Stimulated activated CD8-positive, alpha-beta memory T cell treated with anti-CD3 and anti-CD28 coated beads, Interleukin-7, amount 100 ng/mL, for 1 hour (primary cell): ENCODE measurements at regions not wholly inside any gene's neighbourhood (a gene's known extent, or its start where the extent isn't known, plus 50 kb on each side); places are given as distances from the start of the nearest gene placed in this dataset.
"Not testable (repeated sequence)": the region's sequence is repeated elsewhere in the genome, so short reads cannot be mapped to it uniquely, and the experiment has no call there.

Experiments
- DNase-seq, 2 donors: peaks; one replicate each; pipeline ENCODE4 v3.0.0-alpha.2; 2020; ENCODE audit warnings: low read depth in 2 of 2

DNA sequence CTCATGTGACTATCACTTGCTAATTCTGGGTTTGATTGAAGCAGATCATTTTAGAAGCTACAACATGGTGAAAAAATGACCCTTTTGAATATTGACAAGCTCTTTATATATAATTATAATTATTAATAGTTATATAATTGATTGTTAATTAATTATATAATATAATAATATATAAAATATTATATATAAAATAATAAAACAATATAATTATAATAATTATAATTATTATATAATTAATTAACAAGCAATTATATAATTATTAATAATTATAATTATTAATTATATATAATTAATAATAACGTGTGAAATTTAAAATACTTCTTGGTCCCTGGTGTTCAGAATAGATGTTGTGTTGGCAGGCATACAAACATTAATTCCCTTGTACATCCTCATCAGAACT, 404.1 kb upstream of the CDH19 start:
- no peak for DNase-seq

DNA sequence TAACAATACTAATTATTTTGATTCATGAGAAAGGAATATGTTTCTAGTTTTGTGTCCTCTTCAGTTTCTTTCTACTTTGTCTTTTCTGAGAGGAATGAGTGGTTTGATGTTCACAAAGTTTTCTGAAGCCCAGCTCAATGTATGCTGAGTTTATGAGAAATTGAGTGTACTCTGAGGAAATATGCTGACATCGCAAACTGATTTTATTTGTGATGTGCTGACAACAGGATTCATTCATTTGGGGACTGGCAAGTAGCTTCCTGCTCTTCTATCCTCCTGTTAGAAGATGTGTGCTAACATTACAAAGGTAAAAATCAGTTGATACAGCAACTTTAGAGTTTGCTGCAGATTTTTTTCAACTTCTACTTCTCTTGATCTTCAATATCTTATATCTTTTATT, 403.2 kb upstream of the CDH19 start:
- no peak for DNase-seq

DNA sequence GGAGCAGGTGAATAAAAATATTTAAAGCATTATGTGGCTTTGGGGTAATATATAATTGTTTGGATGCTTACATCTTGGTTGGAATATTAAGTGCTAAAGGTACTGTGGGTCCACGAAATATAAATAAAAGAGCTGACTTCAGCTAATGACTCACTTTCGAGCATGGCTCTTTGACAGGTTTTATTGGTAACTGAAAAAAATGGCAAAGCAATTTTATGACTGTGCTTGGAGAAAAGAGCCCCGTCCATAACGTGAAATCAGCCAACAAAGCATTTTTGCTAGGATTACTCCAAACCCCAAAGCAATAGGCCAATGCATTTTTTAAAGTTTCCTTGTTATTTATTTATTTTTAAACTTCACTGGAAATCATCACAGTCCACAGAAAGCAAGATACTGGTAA, 397.2 kb upstream of the CDH19 start:
- DNase-seq: no peak

DNA sequence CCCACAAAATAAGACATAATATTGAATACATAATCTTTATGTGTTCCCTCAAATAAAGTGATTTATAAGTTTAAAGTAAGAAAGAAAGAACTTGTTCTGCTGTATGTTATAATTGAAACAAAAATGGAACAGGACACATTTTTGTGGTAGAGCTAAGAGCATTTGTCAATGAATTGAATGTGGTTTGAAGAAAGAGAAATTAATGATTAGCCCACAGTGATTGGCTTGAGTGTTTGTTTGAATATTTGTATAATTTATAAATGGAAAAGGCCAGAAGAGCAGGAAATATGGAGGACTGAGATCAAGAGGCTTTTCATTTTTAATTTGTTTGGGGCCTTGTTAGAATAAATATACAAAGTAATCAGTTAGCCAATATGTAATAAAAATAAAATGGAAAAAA, 395.1 kb upstream of the CDH19 start:
- no peak for DNase-seq

DNA sequence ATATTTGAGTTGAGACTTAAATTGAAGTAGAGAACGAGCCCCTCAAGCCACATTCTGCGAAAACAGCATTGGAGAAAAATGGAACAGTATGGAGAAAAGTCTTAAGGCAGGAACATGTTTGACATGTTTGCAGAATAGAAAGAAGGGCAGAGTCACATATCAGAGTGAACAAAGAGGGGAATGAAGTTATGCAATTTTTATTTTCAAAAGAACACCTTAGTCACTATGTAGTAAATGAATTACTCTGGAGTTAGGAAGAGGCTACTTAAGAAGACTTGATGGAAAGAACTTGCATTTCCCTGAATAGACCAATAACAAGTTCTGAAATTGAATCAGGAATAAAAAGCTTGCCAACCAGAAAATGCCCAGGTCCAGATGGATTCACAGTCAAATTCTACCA, 391.4 kb upstream of the CDH19 start:
- DNase-seq: no peak

DNA sequence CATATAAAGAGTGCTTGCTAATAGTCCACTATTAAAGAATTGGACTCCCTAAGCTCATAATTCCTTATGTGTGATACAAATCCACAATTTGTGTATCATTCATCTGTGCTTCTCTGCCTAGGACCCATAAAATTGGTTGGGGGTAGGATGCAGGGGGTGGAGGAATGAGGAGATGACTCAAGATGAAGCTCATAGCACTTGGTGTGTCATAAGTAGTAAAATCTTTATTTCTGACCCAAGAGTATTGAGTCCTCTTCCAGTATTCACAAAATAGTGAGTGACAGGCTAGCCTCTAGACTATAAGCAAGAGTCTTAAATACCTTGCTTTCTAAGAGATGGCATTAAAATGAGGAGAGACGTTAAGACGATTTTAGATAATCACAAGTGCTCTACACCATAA, 390.9 kb upstream of the CDH19 start:
- no peak for DNase-seq

DNA sequence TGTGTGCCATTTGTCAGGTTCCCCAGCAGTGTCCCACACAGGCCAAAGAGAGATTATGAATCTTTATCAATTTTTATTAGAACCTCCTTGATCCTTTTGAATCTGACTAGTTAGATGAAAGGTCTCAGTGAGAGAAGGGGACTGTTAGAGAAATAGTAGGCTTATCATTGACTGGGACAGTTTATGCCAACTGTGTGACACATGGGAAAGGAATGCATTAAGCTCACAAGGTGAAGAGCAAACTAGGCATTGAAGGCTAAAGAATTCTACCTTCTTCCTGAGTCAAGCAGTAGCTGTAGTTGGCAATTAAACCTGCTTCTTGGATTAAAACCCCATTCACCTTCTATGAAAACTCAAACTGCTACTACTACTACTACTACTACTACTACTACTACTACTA, 389.6 kb upstream of the CDH19 start:
- no peak for DNase-seq

DNA sequence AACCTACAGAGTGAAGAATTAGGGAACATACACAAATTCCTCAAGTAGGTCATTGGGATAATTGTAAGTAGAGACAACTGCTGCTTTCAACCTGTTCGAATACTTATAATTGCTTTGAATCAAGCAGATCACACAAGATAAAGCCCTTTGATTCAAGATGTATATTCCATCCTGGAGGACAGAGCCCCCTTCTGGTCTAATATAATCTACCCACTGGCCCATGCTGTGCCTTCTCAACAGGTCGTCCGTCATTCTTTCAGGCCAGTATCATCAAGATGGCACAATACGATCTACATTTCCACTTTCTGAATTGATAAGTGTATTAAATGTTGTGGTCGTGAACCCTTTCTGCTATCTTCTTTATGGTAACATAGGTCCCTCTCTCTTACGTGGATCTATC, 387.0 kb upstream of the CDH19 start:
- no peak for DNase-seq

DNA sequence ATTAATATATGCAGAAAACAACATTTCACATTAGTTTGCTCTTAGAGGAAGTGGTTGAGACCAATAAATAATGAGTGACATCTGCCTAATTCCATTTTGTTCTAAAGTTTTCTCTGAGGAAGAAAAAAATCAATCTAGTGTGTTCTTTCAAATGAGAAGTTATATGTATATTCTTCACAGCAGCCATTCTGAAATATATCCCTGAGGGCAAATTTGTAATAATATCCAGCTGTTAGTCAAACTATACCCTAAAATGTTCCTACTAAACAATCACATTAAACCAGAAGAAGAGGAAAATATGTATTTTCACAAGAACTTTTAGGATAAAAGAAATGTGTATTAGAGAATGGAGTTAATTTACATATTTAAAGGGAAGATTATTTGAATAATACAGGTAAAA, 375.1 kb upstream of the CDH19 start:
- DNase-seq: no peak

DNA sequence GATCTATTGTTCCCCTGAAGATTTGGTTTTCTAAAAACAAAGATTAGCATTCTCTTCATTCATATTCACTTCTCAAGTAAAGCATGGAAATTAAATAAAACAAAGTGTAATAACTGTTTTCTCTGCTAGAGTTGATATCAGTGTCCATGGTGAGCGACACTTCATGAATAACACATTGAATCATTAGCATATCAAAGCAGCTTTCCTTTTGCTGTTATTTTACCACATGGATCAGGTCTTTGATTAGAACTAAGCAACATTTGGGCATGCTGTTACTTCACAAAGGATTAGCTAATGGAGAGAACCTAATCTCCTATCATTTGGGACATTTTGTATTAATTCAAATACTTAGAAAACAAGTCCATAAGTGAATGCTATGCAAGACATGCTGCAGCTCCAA, 368.8 kb upstream of the CDH19 start:
- DNase-seq: no peak

DNA sequence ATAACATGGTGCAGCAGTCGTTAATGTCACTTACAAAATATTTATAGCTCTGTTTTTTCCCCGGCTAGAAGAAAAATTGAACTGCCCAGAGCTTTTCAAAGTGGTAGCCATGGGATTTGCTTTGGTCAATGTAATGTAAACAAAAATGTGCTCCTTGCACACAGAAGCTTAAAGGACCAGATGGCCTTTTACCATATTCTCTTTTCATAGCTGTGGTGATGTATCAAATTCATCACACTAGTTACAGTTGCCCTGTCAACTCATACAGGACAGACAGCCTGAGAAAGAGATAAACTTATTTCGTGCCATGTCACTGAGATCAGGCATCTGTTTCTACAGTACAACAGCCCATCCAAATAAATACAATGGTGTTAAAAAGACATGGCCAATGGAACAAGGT, 368.1 kb upstream of the CDH19 start:
- no peak for DNase-seq

DNA sequence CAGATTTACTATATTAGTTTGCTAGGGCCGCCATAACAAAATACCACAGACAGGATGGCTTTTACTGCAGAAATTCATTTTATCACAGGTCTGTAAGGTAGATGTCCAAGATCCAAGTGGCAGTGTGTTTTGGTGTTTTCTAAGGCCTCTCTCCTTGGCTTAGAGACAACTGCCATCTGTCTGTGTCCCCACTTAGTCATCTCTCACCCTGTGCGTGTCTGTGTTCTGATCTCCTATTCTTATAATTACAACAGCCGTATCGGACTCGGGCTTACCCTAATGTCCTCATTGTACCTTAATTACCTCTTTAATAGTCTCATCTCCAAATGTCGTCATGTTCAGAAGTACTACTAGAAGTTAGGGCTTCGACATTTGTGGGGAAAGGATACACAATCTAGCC, 362.3 kb upstream of the CDH19 start:
- DNase-seq: no peak

DNA sequence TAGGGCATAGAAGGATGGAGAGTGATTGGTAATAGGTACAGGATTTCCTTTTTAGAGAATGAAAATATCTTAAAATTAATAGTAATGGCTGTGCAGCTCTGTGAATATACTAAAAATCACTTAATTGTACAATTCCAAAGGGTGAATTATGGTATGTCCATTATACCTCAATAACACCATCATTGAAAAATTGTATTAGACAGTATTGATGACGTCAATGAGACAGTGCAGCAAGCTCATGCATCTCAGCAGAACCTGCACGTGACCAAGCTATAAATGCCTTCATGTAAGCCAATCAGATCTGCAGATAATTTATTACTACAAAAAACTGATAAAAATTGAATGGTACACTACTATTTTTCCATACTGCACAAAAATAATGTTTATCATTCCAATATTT, 354.4 kb upstream of the CDH19 start:
- DNase-seq: no peak

DNA sequence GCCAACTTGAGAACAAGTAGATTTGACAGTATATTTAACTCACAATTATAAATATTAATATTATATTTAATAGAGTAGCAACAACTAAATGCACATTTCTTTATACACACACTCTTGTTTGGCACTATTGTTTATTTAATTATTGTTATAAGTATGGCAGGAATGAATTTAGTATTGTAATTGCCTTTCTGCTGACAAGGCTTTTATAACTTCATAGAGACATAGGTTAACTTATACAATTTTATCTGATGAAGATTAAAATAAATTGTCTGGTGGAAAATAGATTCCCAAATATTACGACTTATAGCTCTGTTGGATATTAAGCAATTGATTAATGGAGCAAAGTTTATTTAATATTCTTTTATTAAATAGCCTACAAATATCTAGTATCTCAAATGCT, 347.9 kb upstream of the CDH19 start:
- DNase-seq: no peak

DNA sequence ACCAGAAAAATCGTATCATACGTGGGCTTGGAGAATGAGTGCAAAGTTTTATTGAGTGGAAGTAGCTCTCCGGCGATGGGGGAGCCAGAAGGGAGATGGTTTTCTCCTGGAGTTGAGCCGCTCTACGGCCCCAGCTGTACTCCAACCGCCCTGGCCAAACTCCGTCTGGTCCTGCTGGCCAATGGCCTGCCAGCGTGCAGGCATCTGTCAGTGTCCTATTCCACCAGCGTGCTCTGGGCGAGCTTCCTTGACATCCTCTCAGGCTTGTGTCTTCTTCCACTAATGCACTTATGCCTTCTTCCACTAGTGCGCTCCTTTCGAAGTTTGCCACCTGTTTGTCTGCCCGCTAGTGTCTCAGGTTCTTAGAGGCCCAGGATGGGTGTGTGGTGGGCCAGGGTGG, 345.5 kb upstream of the CDH19 start:
- no peak for DNase-seq

DNA sequence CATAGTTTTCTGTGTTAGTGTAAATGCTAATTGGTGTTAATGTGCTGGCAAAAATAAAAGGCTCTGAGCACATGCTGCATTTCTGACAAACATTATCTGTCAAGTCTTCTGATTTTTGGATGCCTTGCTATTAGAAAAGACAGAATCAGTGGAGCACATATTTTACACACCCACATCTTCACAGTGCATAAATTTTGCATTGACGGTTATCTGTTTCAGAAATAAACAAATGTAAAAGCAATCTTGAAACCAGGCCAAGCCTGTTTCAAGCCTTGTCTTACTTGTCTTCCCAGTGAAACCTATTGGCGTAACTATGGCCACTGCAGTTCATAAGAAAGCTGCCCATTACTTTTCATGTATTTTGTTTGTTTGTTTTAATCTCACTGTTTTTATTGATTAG, 333.7 kb upstream of the CDH19 start:
- no peak for DNase-seq

DNA sequence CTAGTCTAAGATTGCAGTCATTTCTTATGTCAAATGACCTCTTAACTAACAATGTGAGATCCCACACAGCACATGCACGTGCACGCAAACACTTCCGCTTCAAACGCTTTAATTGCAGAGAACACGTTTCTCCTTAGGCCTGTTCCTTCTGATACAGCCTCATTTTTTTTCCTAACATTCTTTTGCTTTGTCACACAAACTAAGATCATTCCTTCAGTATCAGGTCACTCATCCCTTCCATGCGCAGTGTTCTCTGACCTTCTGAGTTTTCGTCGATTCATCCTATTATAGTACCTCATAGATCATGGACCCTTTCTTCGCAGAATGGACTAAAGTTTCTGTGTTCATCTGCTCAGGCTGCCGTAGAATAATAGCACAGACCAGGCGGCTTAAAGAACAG, 327.1 kb upstream of the CDH19 start:
- no peak for DNase-seq

DNA sequence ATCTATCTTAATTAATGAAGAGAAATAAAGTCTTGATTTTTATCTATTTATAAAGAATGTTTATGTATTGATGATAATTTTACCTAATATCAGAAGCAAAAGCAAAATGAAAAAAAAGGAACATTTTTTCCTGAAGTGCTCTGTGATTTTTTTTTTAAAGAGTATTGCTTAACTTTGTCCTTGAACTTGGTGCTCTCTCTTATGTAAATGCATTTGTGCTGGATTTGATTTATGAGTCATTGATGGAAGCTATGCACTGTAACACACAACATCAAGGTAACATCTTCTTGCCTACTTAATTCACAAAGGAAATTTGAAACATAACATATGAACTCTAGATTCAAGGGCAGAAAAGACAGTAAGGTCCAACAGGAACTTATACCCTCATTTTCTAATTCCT, 312.9 kb upstream of the CDH19 start:
- no peak for DNase-seq

DNA sequence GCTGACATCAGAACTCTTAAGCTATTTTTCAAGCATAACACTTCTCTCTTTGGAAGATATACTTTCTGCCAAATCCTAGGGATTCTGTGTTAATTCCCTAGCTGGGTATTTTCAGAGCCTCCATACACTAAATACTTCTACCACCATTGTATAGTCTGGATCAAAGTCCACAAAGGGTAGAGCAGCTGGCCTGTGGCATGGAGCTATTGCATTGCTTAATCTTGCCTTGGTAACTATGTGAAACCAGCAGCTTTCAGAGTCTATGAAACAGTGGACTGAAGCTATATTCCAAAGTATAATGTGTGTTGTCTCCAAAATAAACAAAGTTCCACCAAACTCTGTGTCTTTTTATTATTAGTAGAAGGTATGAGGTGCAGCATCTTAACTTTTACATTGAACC, 296.9 kb upstream of the CDH19 start:
- no peak for DNase-seq

DNA sequence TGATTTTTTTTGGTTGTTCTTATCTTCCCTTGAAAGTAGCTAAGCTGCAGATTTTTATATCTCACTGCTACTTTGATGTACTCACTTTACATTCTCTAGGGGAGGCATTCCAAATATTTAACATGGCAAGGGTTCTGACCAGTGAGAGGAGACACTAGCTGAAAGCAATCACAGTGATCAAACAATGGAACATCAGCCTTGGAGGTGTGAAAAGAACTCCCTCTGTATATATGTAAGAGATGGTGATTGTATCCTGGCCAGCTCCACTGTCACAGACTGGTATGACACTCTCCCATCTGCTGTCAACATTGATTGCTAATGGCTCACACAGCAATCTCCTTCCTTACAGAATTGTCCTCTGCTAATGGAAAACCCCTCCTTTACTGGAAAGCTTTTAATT, 291.7 kb upstream of the CDH19 start:
- no peak for DNase-seq

DNA sequence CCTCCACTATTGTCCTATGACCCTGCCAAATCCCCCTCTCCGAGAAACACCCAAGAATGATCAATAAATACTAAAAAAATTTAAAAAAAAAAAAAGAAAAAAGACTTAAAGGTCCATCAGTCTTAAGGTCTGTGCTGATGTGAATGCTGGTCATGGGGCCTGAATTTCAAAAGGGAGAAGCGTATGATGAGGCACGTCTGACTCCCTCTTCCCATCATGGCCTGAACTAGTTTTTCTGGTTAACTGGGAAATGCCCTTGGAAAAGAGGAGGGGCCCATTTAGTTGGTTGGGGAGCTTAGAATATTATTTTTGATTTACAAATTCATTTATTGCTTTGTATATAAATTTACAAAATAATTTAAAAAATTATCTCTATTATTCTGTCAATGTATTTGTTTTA, 291.0 kb upstream of the CDH19 start:
- no peak for DNase-seq

DNA sequence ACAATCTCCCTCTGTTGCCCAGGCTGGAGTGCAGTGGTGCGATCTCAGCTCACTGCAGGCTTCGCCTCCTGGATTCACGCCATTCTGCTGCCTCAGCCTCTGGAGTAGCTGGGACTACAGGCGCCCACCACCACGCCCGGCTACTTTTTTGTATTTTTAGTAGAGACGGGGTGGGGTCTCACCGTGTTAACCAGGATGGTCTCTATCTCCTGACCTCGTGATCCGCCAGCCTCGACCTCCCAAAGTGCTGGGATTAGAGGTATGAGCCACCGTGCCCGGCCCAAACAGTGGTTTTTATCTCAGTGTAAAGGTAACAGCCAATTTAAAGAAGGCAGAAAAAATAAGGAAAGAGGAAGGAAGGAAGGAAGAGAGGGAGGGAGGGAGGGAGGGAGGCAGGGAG, 288.5 kb upstream of the CDH19 start:
- DNase-seq: not testable (repeated sequence)

DNA sequence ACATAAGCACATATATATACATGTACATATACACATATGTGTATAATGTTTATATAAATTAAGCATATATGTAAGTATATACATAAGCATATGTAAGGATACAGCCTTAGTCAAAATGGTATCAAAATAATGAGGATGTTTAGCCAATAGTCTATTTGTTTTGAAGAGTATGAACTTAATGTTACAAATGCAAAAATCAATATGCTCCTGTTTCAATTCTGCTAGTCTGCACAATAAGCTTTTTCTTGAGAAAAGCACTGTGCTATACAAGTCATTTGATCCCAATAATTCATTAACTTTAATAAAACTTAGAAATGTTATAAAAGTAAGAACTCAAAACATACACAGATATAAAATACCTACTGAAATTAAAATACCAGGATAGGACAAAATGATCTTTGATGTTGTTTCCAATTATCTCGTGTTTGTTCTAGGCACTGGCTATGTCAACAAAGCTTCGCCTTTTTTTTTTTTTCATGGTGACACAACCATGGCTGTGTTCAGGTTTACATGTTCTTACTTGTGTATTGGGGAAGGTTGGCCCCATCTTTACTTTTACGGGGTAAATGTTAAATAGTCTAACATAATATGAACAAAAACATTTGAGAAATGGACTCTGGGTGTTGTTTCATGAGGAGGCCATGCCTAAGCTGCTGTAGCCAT, 271.1 kb upstream of the CDH19 start:
- DNase-seq: no peak

DNA sequence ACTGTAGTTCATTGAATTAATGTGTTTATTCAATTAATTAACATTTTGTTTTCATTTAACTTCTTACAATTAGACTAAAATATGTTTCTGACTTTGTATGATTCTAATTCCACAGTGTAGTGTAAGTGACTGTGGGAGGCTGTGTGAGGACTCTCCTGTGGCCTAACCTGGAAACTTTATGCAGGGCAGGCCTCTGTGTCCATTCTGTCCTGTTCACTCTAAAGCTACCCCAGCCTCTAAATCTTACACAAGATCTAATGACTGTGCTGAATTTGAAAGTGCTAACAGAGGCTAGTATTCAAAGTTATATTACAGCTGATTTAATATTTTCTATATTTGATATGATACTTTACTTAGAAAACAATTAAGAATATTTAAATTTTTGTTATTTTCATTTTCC, 270.5 kb upstream of the CDH19 start:
- no peak for DNase-seq

DNA sequence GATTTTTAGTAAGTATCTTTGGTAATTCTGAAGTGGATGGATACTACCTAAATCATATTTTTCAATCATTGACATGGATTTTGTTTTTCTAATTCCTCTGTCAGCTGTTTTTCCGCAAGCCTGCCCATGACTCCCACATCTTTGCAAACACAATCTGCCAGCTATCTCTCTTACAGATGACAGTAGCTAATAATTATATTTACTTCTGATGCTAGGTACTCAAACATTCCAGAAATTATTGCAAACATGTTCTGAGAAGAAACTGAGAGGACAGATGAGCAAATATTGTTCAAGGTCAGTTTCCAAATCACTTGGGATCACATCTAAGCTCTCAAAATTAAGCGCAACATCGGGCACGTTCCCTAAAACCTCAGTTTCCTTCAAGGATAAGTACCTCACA, 270.0 kb upstream of the CDH19 start:
- DNase-seq: no peak
